ENCODE measurements at regions not wholly inside any gene's neighbourhood (a gene's known extent, or its start where the extent isn't known, plus 50 kb on each side); places are given as distances from the start of the nearest gene placed in this dataset.

- no peak for DNase-seq (ENCODE audit: low read depth, low spot score)
- in situ Hi-C loops (cut with HindIII; ENCODE audit: low pct_unique_long_range_greater_than_20kb, low sequenced_read_pairs) = no loop called here
Observed at GRCh38 chrX:20519826-20520225, 253.1 kb upstream of the RPS6KA3 start.

- peak; percentile 4 for DNase-seq (ENCODE audit: low read depth, low spot score)
- in situ Hi-C loops (cut with HindIII; ENCODE audit: low pct_unique_long_range_greater_than_20kb, low sequenced_read_pairs) = no loop called here
Observed at GRCh38 chrX:20519146-20519545, 252.4 kb upstream of the RPS6KA3 start.

GRCh38 chrX:20517565-20517964 lies 250.9 kb upstream of the RPS6KA3 start:
- in situ Hi-C loops (cut with HindIII; ENCODE audit: low pct_unique_long_range_greater_than_20kb, low sequenced_read_pairs) = no loop called here

GRCh38 chrX:20515841-20516461 lies 249.2 kb upstream of the RPS6KA3 start:
- in situ Hi-C loops (cut with HindIII; ENCODE audit: low pct_unique_long_range_greater_than_20kb, low sequenced_read_pairs) = no loop called here

More at GRCh38 chrX:20517565-20517964, 250.9 kb upstream of the RPS6KA3 start:
- DNase-seq (ENCODE audit: low read depth, low spot score) = no peak

GRCh38 chrX:20514358-20514757 lies 247.6 kb upstream of the RPS6KA3 start:
- peak; percentile 34 for DNase-seq (ENCODE audit: low read depth, low spot score)
- in situ Hi-C loops (cut with HindIII; ENCODE audit: low pct_unique_long_range_greater_than_20kb, low sequenced_read_pairs) = no loop called here

More at GRCh38 chrX:20515841-20516461, 249.2 kb upstream of the RPS6KA3 start:
- peak; percentile 44 for DNase-seq (ENCODE audit: low read depth, low spot score)

GRCh38 chrX:20513185-20513584 lies 246.5 kb upstream of the RPS6KA3 start:
- in situ Hi-C loops (cut with HindIII; ENCODE audit: low pct_unique_long_range_greater_than_20kb, low sequenced_read_pairs) = no loop called here
- DNase-seq (ENCODE audit: low read depth, low spot score) = no peak

GRCh38 chrX:20511792-20512191 lies 245.1 kb upstream of the RPS6KA3 start:
- DNase-seq (ENCODE audit: low read depth, low spot score) = no peak
- in situ Hi-C loops (cut with HindIII; ENCODE audit: low pct_unique_long_range_greater_than_20kb, low sequenced_read_pairs) = no loop called here

- no peak for DNase-seq (ENCODE audit: low read depth, low spot score)
- in situ Hi-C loops (cut with HindIII; ENCODE audit: low pct_unique_long_range_greater_than_20kb, low sequenced_read_pairs) = no loop called here
Observed at GRCh38 chrX:20507901-20508620, 241.4 kb upstream of the RPS6KA3 start.

GRCh38 chrX:20506739-20507138 lies 240.0 kb upstream of the RPS6KA3 start:
- in situ Hi-C loops (cut with HindIII; ENCODE audit: low pct_unique_long_range_greater_than_20kb, low sequenced_read_pairs) = no loop called here
- no peak for DNase-seq (ENCODE audit: low read depth, low spot score)

- no peak for DNase-seq (ENCODE audit: low read depth, low spot score)
- in situ Hi-C loops (cut with HindIII; ENCODE audit: low pct_unique_long_range_greater_than_20kb, low sequenced_read_pairs) = no loop called here
Observed at GRCh38 chrX:20500949-20501348, 234.2 kb upstream of the RPS6KA3 start.

- in situ Hi-C loops (cut with HindIII; ENCODE audit: low pct_unique_long_range_greater_than_20kb, low sequenced_read_pairs) = no loop called here
- DNase-seq (ENCODE audit: low read depth, low spot score) = peak; percentile 2
Observed at GRCh38 chrX:20500171-20500865, 233.6 kb upstream of the RPS6KA3 start.

GRCh38 chrX:20499763-20500162 lies 233.1 kb upstream of the RPS6KA3 start:
- no peak for DNase-seq (ENCODE audit: low read depth, low spot score)
- in situ Hi-C loops (cut with HindIII; ENCODE audit: low pct_unique_long_range_greater_than_20kb, low sequenced_read_pairs) = no loop called here

GRCh38 chrX:20498851-20499635 lies 232.3 kb upstream of the RPS6KA3 start:
- no peak for DNase-seq (ENCODE audit: low read depth, low spot score)
- in situ Hi-C loops (cut with HindIII; ENCODE audit: low pct_unique_long_range_greater_than_20kb, low sequenced_read_pairs) = no loop called here

- in situ Hi-C loops (cut with HindIII; ENCODE audit: low pct_unique_long_range_greater_than_20kb, low sequenced_read_pairs) = no loop called here
- DNase-seq (ENCODE audit: low read depth, low spot score) = no peak
Observed at GRCh38 chrX:20495575-20495974, 228.9 kb upstream of the RPS6KA3 start.

- no peak for DNase-seq (ENCODE audit: low read depth, low spot score)
- in situ Hi-C loops (cut with HindIII; ENCODE audit: low pct_unique_long_range_greater_than_20kb, low sequenced_read_pairs) = no loop called here
Observed at GRCh38 chrX:20488473-20488872, 221.8 kb upstream of the RPS6KA3 start.

GRCh38 chrX:20487227-20487626 lies 220.5 kb upstream of the RPS6KA3 start:
- in situ Hi-C loops (cut with HindIII; ENCODE audit: low pct_unique_long_range_greater_than_20kb, low sequenced_read_pairs) = no loop called here
- peak; percentile 29 for DNase-seq (ENCODE audit: low read depth, low spot score)

GRCh38 chrX:20481632-20482031 lies 214.9 kb upstream of the RPS6KA3 start:
- DNase-seq (ENCODE audit: low read depth, low spot score) = no peak
- in situ Hi-C loops (cut with HindIII; ENCODE audit: low pct_unique_long_range_greater_than_20kb, low sequenced_read_pairs) = no loop called here

GRCh38 chrX:20479896-20480295 lies 213.2 kb upstream of the RPS6KA3 start:
- in situ Hi-C loops (cut with HindIII; ENCODE audit: low pct_unique_long_range_greater_than_20kb, low sequenced_read_pairs) = no loop called here
- no peak for DNase-seq (ENCODE audit: low read depth, low spot score)
